NCI-H1105 (cell line): ENCODE measurements at regions not wholly inside any gene's neighbourhood (a gene's known extent, or its start where the extent isn't known, plus 50 kb on each side); places are given as distances from the start of the nearest gene placed in this dataset.

Source experiments
- DNase-seq: peaks from one replicate; lab custom pipeline; 2025; lab: John Stamatoyannopoulos, UW

GRCh38 chr5:54743581-54743980 is 226.0 kb downstream of the SNX18 start:
- DNase-seq = no peak

GRCh38 chr5:54742417-54742891 is 224.9 kb downstream of the SNX18 start:
- DNase-seq = no peak

DNA sequence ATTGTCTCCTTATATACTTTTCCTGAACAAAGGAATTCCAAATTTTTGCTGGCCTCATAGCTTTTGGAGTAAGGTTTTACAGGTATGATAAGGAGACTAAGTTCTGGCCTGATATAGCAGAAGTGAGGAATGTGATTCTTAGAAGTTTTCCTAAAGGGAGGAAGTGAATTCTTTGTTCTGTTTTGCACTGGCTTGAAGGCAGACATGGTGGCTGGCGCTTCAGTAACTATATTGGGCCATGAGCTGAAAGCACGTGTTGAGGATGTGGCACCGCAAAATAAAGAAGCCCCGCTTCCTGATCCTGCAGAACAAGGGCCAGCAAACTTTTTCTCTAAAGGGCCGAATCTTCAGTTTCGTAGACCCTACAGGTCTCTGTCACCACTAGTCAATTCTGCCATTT is 224.2 kb downstream of the SNX18 start:
- no peak for DNase-seq

DNA sequence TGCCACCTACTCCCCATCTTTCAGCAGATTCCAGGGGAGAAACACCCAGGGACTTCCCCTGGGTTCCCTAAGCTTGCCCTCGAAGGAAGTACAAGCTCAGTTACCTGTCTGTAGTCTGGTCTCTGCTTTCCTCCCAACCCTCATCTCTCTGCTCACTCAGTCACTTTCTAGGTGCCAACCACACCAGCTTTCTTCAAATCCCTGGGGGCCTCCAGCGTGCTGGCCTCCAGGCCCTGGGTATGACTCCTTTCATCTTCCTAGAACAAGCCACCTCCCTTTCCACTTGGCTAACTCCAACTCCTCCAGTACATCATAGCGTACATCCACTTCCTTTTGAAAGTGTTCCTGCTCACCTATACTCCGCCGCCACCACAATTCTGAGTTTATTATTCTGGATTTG is 222.6 kb downstream of the SNX18 start:
- no peak for DNase-seq

DNA sequence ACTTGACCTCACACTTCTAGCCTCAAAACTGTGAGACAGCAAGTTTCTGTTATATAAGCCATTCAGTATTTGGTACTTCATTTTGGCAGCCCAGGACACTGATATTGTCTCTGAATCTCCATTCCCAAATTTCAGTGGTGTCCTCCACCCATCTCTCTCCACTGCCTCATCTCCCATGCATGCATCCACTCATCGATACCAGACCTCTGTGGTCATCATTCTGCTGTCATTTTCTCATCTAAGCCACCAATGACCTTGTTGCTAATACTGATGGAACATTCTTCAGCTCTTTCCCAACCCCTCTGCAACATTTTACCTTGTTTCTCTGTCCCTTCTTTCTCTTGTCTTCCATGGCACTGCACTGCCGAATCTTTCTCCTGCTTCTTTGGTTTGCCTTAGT is 221.8 kb downstream of the SNX18 start:
- no peak for DNase-seq

GRCh38 chr5:54738973-54739367 is 221.4 kb downstream of the SNX18 start:
- no peak for DNase-seq

GRCh38 chr5:54738118-54738972 is 220.8 kb downstream of the SNX18 start:
- no peak for DNase-seq

GRCh38 chr5:54736003-54736797 is 218.6 kb downstream of the SNX18 start:
- no peak for DNase-seq

- DNase-seq = no peak
Measured at GRCh38 chr5:54733101-54733500, 215.5 kb downstream of the SNX18 start.

GRCh38 chr5:54732108-54732507 is 214.5 kb downstream of the SNX18 start:
- DNase-seq = no peak

DNA sequence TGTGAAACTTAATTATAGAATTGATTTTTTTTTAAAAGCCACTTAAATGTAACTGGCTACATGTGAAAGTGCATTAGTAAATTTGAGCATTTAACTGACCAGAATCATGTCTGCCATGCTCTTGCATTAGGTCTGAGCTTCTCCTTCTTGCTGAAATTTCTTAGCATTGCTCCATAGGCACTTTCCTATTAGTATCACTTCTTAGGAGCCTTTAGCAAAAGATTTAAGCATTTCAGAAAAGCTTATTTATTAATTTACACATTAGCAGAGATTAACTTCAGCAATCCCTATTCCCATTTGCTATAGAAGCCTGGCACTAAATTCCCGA is 211.0 kb downstream of the SNX18 start:
- DNase-seq = no peak

- no peak for DNase-seq
Measured at GRCh38 chr5:54727874-54728587, 210.5 kb downstream of the SNX18 start.

DNA sequence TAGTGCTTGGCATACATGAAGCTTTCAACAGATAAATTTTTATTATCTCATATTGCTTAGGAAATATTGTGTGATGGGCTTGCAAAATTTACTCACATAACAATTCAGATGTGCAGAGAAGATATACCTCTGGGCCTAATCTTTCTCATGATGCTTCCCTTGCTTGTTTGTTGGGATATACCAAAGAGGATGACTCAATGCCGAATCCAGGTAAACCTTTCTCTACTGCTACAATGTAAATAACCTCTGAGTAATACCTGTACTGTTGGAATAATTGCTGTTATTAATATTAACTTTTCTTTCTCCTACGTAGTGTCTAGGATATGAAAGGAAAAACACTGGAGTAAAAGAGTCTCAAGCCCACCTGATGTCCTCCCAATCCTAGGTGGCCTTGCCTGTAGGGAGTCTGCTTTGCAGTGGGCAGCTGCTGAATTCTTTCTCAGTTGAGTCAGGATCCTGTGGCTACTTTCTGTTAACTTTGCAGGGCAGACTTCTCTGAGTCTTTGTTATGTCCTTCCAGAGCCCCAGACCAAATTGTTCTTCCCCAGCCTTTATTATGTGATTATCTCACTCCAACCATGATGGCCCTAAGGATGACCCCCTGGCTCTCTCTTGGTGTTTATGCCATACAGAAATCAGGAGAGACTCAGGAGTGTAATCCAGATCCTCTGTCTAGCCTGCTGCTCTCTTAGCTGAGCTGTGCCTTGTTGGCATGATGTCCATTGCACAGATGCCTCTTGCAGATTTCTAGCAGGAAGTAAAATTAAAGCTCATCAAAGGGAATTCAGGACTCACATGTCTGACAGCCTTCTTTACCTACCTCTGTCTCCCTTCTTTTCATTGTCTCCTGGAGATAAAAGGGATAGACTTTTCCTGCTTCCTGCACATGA is 208.1 kb downstream of the SNX18 start:
- no peak for DNase-seq

- DNase-seq = no peak
Measured at GRCh38 chr5:54722846-54723433, 205.4 kb downstream of the SNX18 start.

DNA sequence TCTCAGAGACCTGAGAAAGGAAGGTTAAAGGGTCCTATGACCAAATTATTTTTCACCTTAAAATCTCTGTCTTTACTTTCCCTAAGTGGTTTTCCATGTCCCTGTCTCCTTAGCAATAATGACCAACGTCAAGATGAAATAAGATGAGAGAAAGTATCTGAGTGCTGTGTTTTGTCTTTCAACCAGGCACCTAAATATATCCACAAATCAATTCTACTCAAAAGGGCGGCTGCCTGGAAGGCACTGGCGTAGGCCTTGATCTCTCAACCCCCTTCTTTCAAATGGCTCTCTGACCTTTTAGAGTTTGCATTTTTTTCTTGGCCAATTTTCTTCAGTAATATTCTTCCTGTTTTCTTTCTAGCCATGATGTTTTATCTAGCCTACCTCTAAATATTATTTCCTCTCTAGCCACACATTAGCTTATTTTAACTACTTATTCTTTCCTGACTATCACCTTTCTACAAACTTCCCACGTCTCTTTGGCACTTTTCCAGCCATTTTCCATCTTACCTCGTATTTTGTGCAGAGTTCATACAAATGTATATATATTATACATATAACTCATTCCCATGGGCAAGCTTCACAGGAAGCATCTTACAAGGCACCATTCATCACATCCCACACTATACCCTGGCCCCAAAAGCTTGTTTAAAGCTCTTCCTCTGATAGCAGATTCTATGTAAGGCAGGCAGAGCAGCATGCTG is 204.5 kb downstream of the SNX18 start:
- DNase-seq = no peak

- DNase-seq = no peak
Measured at GRCh38 chr5:54721116-54721515, 203.6 kb downstream of the SNX18 start.

- DNase-seq = no peak
Measured at GRCh38 chr5:54720341-54720740, 202.8 kb downstream of the SNX18 start.

DNA sequence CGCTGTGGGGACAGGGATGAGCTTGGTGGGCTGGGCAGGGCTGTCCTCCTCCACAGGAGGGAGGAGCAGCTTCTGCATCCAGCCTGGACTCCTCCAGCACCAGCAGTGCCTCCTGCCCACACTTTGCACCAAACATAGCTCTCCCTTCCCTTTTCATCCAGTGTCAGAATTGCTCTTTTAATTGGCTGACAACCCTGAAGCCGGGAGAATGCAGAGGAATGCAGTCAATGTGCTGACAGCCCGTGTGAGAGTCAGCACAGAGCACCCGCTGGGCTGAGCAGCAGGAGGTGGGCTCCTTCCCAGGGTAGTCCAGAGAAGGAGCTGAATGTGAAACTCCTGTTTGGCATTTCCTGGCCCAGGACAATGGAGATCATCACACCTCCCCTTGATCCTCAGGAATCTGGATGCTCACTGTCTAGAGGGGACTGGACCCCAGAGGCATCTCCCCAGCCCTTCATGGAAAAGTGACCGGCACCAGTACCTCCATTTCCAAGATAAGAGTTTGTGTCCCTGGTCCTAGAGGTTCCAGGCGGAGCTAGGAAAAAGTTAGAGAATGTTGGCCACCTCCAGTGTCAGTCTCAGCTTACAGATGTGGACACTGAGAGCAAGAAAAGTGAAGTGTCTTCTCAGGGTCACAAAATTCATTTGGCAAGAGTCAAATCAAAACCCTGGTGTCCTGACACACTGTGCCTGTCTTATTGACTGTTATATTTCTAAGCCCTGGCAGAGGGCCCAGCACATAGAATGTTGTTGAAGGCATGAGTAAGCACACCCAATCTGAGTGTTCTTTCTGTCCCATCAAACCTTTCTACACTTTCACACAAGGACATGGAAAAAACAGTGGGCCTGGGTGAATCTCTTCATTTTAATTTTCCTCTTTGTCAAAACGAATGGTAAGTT is 202.1 kb downstream of the SNX18 start:
- no peak for DNase-seq

DNA sequence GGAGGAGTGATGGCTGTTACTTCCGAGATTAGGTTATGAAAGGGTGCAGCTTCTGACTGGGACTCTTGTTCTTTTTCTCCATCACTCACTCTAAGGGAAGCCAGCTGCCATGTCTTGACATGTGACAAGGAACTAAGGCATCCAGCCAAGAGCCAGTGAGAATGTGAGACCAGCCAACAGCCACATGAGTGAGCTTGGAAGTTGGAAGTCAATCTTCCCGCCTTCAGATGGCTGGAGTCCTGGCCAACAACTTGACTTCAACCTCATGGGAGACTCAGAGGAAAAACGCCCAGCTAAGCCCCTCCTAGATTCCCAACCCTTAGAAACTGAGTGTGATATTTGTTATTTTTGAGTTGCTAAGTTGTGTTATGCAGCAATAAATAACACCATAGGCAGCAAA is 201.1 kb downstream of the SNX18 start:
- DNase-seq = no peak

DNA sequence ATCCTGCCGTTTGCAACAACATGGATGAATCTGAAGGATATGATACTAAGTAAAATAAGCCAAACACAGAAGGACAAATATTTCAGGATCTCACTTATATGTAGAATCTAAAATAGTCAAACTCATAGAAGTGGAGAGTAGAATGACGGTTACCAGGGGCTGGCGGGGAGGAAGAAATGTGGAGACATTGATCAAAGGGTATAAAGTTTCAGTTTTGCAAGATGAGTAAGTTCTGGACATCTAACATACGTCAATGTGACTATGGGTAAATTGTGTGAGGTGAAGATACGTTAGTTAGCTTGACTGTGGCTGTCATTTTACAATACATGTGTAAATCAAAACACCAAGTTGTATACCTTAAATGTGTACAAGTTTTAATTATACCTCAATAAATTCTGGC is 200.3 kb downstream of the SNX18 start:
- DNase-seq = no peak
